GM21825 (cell line): ENCODE measurements at regions not wholly inside any gene's neighbourhood (a gene's known extent, or its start where the extent isn't known, plus 50 kb on each side); places are given as distances from the start of the nearest gene placed in this dataset.
"Not testable (repeated sequence)": the region's sequence is repeated elsewhere in the genome, so short reads cannot be mapped to it uniquely, and the experiment has no call there.

ENCODE experiments used
- ATAC-seq: cut with Tn5 transposase; IDR thresholded peaks from one replicate; pipeline ENCODE4 v1.9.1; 2021; ENCODE audit warnings: mild to moderate bottlenecking, moderate library complexity; ENCODE audit not compliant: unreplicated experiment

GRCh38 chr13:31515427-31515826, 223.9 kb upstream of the RXFP2 start:
- ATAC-seq, result no peak

DNA sequence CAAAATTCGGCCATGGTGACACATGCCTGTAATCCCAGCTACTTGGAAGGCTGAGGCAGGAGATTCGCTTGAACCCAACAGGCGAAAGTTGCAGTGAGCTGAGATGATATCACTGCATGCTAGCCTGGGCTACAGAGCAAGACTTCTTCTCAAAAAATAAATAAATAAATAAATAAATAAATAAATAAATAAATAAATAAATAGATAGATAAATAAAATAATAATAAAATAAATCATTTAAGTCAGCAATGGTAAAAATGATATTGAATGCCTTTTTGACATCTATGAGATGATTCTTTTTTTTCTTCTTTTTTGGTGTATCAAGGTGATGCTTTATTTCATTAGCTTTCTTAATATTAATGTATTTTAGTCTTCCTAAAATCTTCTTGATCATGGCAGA, 221.7 kb upstream of the RXFP2 start:
- no peak for ATAC-seq

DNA sequence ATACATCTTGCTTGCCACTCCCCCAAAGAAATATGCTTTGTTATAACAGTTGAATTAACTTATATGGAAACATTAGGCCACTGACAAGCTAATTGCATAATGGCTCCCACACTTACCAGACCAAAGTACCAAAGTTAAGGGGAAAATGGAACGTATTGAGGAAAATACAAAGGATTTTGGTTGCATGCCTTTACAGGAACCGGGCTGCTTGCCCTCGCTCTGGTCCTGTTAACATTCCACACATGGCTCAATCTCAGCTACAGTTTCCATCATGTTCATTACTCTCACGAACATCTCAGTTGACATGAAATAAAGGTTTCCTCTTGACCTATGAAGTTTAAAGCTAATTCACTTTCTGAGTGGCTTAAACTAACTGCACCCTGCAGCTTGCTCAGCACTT, 220.7 kb upstream of the RXFP2 start:
- ATAC-seq, result no peak

DNA sequence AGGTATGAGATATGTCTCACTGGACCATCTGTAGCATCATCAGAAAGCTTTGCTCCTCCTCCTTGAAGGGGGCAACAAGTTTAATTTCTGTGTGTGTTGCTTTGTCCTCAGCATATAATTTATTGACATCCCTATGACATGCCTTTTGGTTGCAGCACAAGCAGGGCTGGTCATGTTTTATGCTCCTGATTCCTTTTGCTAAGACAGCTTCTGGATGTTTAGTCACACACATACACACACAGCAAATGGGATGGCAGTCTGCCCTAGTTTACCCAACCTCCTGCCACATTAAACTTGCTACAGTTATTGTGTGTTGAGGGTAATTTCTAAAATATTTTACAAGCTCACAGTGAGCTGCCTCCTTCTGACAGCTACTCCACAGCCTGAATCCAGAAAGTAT, 217.9 kb upstream of the RXFP2 start:
- ATAC-seq, result no peak

- ATAC-seq, result no peak
Observed at GRCh38 chr13:31522396-31522795, 216.9 kb upstream of the RXFP2 start.

DNA sequence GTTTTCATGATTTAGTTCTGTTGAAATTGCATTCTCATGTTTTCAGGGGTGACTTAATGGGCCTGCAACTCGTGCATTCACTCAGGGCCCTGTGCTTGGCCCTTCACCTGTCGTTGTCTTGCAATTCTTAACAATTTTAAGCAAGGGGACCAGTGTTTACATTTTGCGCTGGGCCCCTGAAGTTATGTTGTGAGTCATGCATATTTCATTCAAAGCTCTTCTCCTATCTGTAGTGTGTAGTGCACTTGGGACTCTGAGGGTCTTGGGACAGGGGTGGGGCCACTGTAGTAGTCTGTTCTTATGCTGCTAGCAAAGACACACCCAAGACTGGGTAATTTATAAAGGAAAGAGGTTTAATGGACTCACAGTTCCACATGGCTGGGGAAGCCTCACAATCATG, 211.2 kb upstream of the RXFP2 start:
- no peak for ATAC-seq

DNA sequence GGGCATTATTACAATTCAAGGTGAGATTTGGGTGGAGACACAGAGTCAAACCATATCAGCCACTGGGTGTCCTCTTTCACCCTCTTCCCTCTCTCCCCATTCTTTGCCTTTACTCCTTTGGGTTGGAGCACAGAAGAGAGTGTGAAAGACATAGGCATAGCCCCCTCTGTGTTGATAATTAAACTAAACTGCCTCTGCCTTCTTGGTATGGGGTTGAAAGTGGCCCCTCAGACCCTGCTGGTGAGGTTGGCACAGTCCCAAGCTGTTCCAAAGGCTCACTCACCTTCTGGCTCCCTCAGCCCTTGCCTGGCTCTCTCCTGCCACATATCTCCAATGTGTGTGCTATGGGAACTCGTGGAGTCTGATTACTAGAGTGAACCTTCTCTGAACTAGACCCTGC, 210.6 kb upstream of the RXFP2 start:
- no peak for ATAC-seq

DNA sequence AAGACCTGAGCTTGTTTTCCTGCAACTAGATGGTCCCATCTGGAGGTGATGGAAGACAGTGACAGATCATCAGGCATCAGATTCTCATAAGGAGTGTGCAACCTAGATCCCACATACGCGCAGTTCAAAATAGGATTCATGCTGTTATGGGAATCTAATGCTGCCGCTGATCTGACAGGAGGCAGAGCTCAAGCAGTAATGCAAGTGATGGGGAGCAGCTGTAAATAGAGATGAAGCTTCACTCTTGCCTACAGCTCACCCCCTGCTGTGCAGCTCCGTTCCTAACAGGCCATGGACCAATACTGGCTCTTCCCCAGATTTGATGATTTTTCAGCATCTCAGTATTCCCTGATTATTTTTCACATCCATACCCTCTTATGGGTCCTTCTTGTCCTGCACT, 208.4 kb upstream of the RXFP2 start:
- ATAC-seq, result no peak

DNA sequence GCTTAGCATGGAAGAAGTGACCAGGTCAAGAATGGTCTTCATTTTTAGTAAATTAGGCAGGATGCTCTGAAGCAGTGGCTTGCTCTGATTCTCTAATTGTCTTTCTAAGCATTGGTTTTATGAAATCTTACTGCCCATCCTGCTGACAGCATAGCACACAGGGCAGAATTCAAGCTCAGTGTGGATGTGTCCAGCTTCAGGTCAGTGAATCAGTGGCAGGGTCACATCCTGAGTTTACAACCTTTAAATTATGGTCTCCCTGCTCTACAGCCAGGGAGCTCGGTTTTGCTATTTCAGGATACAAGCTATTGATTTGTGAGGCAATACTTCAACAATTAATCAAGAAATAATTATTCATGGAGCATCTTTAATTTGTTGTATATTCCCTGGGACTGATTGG, 202.3 kb upstream of the RXFP2 start:
- no peak for ATAC-seq

GRCh38 chr13:31538067-31539042, 201.0 kb upstream of the RXFP2 start:
- ATAC-seq, result no peak

- ATAC-seq, result no peak
Observed at GRCh38 chr13:31540281-31540680, 199.0 kb upstream of the RXFP2 start.

- no peak for ATAC-seq
Observed at GRCh38 chr13:31543190-31543589, 196.1 kb upstream of the RXFP2 start.

GRCh38 chr13:31545616-31546015, 193.7 kb upstream of the RXFP2 start:
- no peak for ATAC-seq

DNA sequence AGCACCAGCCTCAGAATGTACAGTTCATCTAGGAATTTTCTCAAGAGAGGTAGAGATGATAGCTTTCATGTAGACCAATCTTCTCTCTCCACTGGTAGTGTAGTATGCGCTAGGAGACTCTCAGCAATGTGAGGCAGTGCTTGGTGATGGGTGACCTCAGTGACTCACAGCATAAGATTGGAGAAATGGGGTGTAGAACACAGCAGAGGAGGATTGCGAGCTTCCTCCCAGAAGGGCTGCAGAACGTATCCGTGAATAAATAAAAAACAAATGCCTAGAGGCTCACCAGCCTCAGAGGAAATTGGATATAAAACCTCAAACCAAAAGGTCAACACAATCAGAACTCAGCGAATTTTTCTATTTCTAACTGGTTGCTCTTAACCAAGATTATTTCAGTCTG, 182.9 kb upstream of the RXFP2 start:
- ATAC-seq, result no peak

DNA sequence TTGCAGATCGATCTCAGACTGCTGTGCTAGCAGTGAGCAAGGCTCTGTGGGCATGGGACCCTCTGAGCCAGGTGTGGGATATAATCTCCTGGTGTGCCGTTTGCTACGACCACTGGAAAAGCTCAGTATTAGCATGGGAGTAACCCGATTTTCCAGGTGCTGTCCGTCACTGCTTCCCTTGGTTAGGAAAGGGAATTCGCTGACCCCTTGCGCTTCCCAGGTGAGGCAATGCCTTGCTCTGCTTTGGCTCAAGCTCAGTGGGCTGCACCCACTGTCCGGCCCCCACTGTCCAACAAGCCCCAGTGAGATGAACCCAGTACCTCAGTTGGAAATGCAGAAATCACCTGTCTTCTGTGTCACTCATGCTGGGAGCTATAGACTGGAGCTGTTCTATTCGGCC, 155.1 kb upstream of the RXFP2 start:
- ATAC-seq, result not testable (repeated sequence)

GRCh38 chr13:31587698-31588266, 151.5 kb upstream of the RXFP2 start:
- ATAC-seq, result no peak

GRCh38 chr13:31588316-31588715, 151.0 kb upstream of the RXFP2 start:
- no peak for ATAC-seq

- ATAC-seq, result no peak
Observed at GRCh38 chr13:31588893-31589292, 150.4 kb upstream of the RXFP2 start.

DNA sequence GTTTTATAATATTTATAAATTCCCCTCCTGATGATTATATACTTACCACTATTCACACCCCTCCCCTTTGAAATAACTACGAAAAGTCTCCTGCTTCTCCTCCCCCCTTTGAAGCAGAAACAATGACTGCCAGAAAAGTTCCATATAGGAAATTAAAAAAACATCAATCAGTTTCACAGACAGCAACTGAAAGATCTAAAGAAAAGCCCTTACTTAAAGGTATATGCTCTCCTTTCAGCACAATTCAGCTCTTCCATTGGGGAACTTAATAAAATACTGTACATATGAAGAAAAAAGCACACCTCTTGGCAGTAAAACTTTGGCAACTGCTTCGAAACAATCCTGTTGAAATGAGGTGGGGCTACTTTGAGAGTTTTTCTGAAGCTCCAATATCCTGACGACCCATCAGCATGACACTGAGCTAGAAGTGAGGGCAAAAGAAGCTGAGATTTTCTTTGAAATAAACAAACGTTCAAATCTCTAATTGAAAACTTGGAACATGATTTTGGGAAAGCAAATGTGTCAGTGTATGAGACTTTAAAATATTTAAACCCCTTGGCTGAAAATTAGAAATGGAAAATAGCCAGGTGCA, 147.6 kb upstream of the RXFP2 start:
- ATAC-seq, result no peak

- no peak for ATAC-seq
Observed at GRCh38 chr13:31594056-31594455, 145.3 kb upstream of the RXFP2 start.

DNA sequence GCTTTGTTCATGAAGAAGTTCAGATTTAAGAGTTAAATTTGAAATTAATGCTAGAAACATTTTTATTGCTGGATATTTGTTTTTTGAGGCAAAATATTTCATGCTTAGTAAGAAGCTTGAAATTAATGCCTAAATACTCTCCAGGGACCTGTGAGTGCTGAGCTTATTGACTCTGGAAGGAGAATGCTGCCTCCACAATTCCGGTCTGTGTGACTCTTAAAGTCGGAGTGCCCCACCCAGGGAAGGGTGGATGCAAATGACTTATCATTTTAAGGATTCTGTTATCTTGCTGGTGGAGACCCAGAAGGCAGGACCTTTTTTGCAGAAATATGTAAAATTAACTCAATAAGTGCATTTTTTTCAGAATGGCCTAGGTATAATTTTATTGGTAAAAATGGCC, 143.8 kb upstream of the RXFP2 start:
- ATAC-seq, result no peak

DNA sequence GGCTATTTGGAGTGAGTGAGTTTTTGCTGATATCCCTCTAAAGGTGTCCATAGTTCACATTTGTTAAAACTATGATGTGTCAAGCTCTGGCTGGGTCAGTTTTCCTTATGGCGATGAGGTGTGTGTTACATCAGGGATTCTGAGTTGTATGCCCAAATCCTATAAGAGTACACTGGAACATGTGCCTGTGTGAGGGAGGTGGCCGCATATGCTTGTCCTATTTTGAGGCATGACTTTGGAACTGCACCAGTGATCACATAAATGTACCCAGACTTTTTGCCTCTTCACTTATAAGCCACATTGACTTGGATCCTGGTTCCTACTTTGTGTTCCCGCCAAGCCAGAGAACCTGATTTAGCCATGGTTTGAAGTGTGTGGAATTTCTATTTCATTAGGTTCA, 140.3 kb upstream of the RXFP2 start:
- ATAC-seq, result no peak
